Stomach (tissue), 8 donors: ENCODE measurements at regions not wholly inside any gene's neighbourhood (a gene's known extent, or its start where the extent isn't known, plus 50 kb on each side); places are given as distances from the start of the nearest gene placed in this dataset.

ENCODE experiments used
- DNase-seq, 2 donors: peaks; one replicate each; pipeline versions ENCODE4 v3.0.0 to v3.0.0-alpha.2; 2013 to 2019
- H3K27ac ChIP-seq, 5 donors: fragments of 200-600 bp in 4 of 5; sonication (generic) in 4 of 5; one replicate each; pipeline ENCODE4 v1.5.1; 2013 to 2019; ENCODE audit warnings: mild to moderate bottlenecking in 1 of 5, moderate library complexity in 1 of 5
- H3K27me3 ChIP-seq, 3 donors: fragments of 200-600 bp; sonication (generic); one replicate each; pipeline ENCODE4 v1.5.1; 2017 to 2019; ENCODE audit warnings: mixed run types in 1 of 3
- H3K36me3 ChIP-seq, 4 donors: fragments of 200-600 bp; sonication (generic); 1 replicate in 3 of 4; 2 replicates in 1 of 4; pipeline ENCODE4 v1.5.1; 2016 to 2019
- H3K4me1 ChIP-seq, 4 donors: fragments of 200-600 bp; sonication (generic); one replicate each; pipeline ENCODE4 v1.5.1; 2016 to 2019
- H3K4me3 ChIP-seq, 4 donors: fragments of 200-600 bp; sonication (generic) in 3 of 4; one replicate each; pipeline ENCODE4 v1.5.1; 2016 to 2019; ENCODE audit warnings: mild to moderate bottlenecking in 1 of 4
- H3K9me3 ChIP-seq, 4 donors: fragments of 200-600 bp; sonication (generic); one replicate each; pipeline ENCODE4 v1.5.1; 2016 to 2019
- EP300 ChIP-seq: sonication (generic); formaldehyde crosslinking; IDR thresholded peaks from one replicate; pipeline ENCODE4 v1.6.1; 2017; ENCODE audit warnings: antibody characterized with exemption
- POLR2A ChIP-seq, 4 donors: fragments of 450-650 bp; IDR thresholded peaks; one replicate each; pipeline ENCODE4 v1.6.1; 2016; ENCODE audit warnings: antibody characterized with exemption in 4 of 4, control low read depth in 2 of 4, mild to moderate bottlenecking in 1 of 4, moderate library complexity in 1 of 4
- POLR2AphosphoS5 ChIP-seq, 3 donors: sonication (generic); formaldehyde crosslinking; IDR thresholded peaks; one replicate each; pipeline ENCODE4 v1.6.1; 2016; ENCODE audit warnings: antibody characterized with exemption in 3 of 3
- WGBS, 5 donors: extraction: QIAGEN DNeasy Blood & Tissue Kit in 3 of 5; methylation state at CpG; one replicate each; pipeline versions ENCODE4 v1.1.5 to v1.1.7; 2013 to 2018; 5-methylcytosine and 5-hydroxymethylcytosine counted together
- intact Hi-C: fragments of 100-400 bp; cut with DNase I; formaldehyde crosslinking; loops from one replicate; pipeline ENCODE4 v1.15.1; 2023; ENCODE audit warnings: low total_unique reads
- TF ChIP-seq, protein P1 (sequence below), 7 experiments: fragments of 450-650 bp in 4 of 7; fragments of 200-600 bp in 3 of 7; sonication (generic) in 3 of 7; IDR thresholded peaks; one replicate each; pipeline ENCODE4 v1.5.1; 2016 to 2019; ENCODE audit warnings: antibody characterized with exemption in 7 of 7, control low read depth in 2 of 7, mild to moderate bottlenecking in 1 of 7
- donor health status: healthy with polysubstance abuse.
- donor health status: Bipolar disorder and iron deficiency.
- donor health status: healthy.

- Histone ChIP-seq H3K36me3 (no peaks in the 10 kb centered on the region), H3K4me3 (no peak overlapping the region), H3K27ac (no peak overlapping the region), H3K4me1 (no peaks in the 10 kb centered on the region), H3K27me3 (no peaks in the 10 kb centered on the region), H3K9me3 (peaks cover 0 to under 1% (median 0%) of the 10 kb centered on the region in 4 donors)
- intact Hi-C loops = no loop called here
- TF ChIP-seq EP300 = no peak
- TF ChIP-seq POLR2A (IDR thresholded peaks at IDR 0.05) = no peak
- TF ChIP-seq, protein P1, sequence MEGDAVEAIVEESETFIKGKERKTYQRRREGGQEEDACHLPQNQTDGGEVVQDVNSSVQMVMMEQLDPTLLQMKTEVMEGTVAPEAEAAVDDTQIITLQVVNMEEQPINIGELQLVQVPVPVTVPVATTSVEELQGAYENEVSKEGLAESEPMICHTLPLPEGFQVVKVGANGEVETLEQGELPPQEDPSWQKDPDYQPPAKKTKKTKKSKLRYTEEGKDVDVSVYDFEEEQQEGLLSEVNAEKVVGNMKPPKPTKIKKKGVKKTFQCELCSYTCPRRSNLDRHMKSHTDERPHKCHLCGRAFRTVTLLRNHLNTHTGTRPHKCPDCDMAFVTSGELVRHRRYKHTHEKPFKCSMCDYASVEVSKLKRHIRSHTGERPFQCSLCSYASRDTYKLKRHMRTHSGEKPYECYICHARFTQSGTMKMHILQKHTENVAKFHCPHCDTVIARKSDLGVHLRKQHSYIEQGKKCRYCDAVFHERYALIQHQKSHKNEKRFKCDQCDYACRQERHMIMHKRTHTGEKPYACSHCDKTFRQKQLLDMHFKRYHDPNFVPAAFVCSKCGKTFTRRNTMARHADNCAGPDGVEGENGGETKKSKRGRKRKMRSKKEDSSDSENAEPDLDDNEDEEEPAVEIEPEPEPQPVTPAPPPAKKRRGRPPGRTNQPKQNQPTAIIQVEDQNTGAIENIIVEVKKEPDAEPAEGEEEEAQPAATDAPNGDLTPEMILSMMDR (IDR thresholded peaks at IDR 0.05) = no peak
- TF ChIP-seq POLR2AphosphoS5 (IDR thresholded peaks at IDR 0.05) = no peak
- no peak for DNase-seq
- WGBS, 5 donors = 75 to 85% (median 76%) methylated on average over 5 of the region's 5 CpGs
Measured at GRCh38 chr16:8253718-8254117, 336.6 kb downstream of the TMEM114 start.

GRCh38 chr16:8251727-8252126 is 338.6 kb downstream of the TMEM114 start:
- TF ChIP-seq, protein P1 (IDR thresholded peaks at IDR 0.05) = no peak
- TF ChIP-seq POLR2A (IDR thresholded peaks at IDR 0.05) = no peak
- TF ChIP-seq EP300 = no peak
- TF ChIP-seq POLR2AphosphoS5 (IDR thresholded peaks at IDR 0.05) = no peak
- Histone ChIP-seq H3K4me3 (no peak overlapping the region), H3K27ac (no peak overlapping the region), H3K36me3 (no peaks in the 10 kb centered on the region), H3K27me3 (no peaks in the 10 kb centered on the region), H3K4me1 (no peaks in the 10 kb centered on the region), H3K9me3 (no peaks in the 10 kb centered on the region)
- WGBS, 5 donors = 13 to 28% (median 18%) methylated on average over 2 of the region's 2 CpGs
- intact Hi-C loops = no loop called here
- no peak for DNase-seq

DNA sequence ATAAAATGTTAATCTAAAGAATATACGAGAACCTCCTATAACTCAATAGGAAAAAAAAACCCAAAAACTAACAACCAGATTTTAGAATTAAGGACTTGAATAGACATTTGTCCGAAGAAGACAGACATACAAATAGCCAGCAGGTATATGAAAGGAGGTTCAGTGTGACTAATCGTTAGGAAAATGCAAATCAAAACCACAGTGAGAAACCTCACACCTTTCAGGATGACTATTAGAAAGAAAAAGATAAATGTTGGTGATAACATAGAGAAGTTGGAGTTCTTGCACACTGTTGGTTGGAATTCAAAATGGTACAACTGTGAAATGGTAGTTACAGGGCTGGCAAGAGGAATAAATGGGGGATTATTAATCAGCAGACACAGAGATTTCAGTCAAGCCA is 339.0 kb downstream of the TMEM114 start:
- DNase-seq = no peak
- H3K27me3 ChIP-seq = no peaks in the 10 kb centered on the region

GRCh38 chr16:8247993-8248392 is 342.3 kb downstream of the TMEM114 start:
- intact Hi-C loops = no loop called here
- Histone ChIP-seq H3K36me3 (no peaks in the 10 kb centered on the region), H3K4me3 (no peak overlapping the region), H3K9me3 (no peaks in the 10 kb centered on the region), H3K27ac (no peak overlapping the region), H3K4me1 (no peaks in the 10 kb centered on the region), H3K27me3 (no peaks in the 10 kb centered on the region)
- TF ChIP-seq, protein P1 (IDR thresholded peaks at IDR 0.05) = no peak
- TF ChIP-seq POLR2AphosphoS5 (IDR thresholded peaks at IDR 0.05) (no peak), EP300 (no peak), POLR2A (IDR thresholded peaks at IDR 0.05) (no peak)
- DNase-seq = no peak
- 41 to 51% (median 46%) methylated on average over 8 of the region's 8 CpGs for WGBS, 5 donors

More for the DNA sequence above, 339.0 kb downstream of the TMEM114 start:
- Histone ChIP-seq H3K36me3 (no peaks in the 10 kb centered on the region), H3K4me1 (no peaks in the 10 kb centered on the region), H3K9me3 (no peaks in the 10 kb centered on the region), H3K4me3 (no peak overlapping the region), H3K27ac (no peak overlapping the region)
- WGBS, 5 donors = 50 to 63% (median 56%) methylated on average over 3 of the region's 3 CpGs
- intact Hi-C loops = no loop called here
- TF ChIP-seq POLR2A (IDR thresholded peaks at IDR 0.05) (no peak), EP300 (no peak), POLR2AphosphoS5 (IDR thresholded peaks at IDR 0.05) (no peak)
- TF ChIP-seq, protein P1 (IDR thresholded peaks at IDR 0.05) = no peak
